SK-N-SH (cell line): ENCODE measurements at regions not wholly inside any gene's neighbourhood (a gene's known extent, or its start where the extent isn't known, plus 50 kb on each side); places are given as distances from the start of the nearest gene placed in this dataset.
A peak's percentile ranks its signal among the peaks of the same experiment; 100 is the strongest.

Experiments used
- CTCF ChIA-PET: fragments of 300-600, 350-600 bp; formaldehyde crosslinking; extraction: SDS; loops from one replicate; lab custom pipeline; 2021; lab: Yijun Ruan, JAX
- POLR2A ChIA-PET: fragments of 350-600 bp; sonication (Branson Sonifier 250); formaldehyde crosslinking; extraction: SDS; loops from one replicate; lab custom pipeline; 2020; ENCODE audit warnings: antibody characterized with exemption, inconsistent platforms; lab: Yijun Ruan, JAX
- DNase-seq: peaks from one replicate; pipeline ENCODE4 v3.0.0; 2012
- H2AFZ ChIP-seq: fragments of 200-600 bp; sonication (generic); 2 replicates; pipeline ENCODE4 v1.8.1; 2016; ENCODE audit warnings: antibody characterized with exemption, mild to moderate bottlenecking, low read depth
- H3F3A ChIP-seq: fragments of 200-600 bp; sonication (generic); replicated peaks from 2 replicates; pipeline ENCODE3; 2016; ENCODE audit warnings: antibody characterized with exemption, mild to moderate bottlenecking; ENCODE audit not compliant: insufficient read depth
- H3K27ac ChIP-seq, 2 experiments: fragments of 200-500 bp in 1 of 2; fragments of 200-600 bp in 1 of 2; sonication (Bioruptor generic) in 1 of 2; sonication (generic), shearing (Covaris generic) in 1 of 2; 2 replicates each; pipeline versions ENCODE4 v1.5.1 to v1.6.1; 2014 to 2016; ENCODE audit warnings: low read depth in 2 of 2, inconsistent platforms in 1 of 2, low read length in 1 of 2, mild to moderate bottlenecking in 1 of 2, mixed read lengths in 1 of 2
- H3K27me3 ChIP-seq: fragments of 200-600 bp; sonication (generic), shearing (Covaris generic); 2 replicates; pipeline ENCODE4 v1.6.1; 2016; ENCODE audit warnings: mixed run types; ENCODE audit not compliant: insufficient read depth
- H3K36me3 ChIP-seq, 2 experiments: fragments of 200-500 bp in 1 of 2; fragments of 200-600 bp in 1 of 2; sonication (Bioruptor generic) in 1 of 2; sonication (generic) in 1 of 2; replicated peaks in 1 of 2; 2 replicates each; pipeline versions ENCODE3 to v1.5.1; 2014 to 2016; ENCODE audit warnings: low read length in 1 of 2, mild to moderate bottlenecking in 1 of 2; ENCODE audit not compliant: insufficient read depth in 2 of 2, control insufficient read depth in 1 of 2
- H3K4me1 ChIP-seq, 2 experiments: fragments of 200-500 bp in 1 of 2; fragments of 200-600 bp in 1 of 2; sonication (Bioruptor generic) in 1 of 2; sonication (generic), shearing (Covaris generic) in 1 of 2; 2 replicates each; pipeline versions ENCODE4 v1.5.1 to v1.6.1; 2014 to 2016; ENCODE audit warnings: low read depth in 1 of 2, low read length in 1 of 2, mixed run types in 1 of 2; ENCODE audit not compliant: insufficient read depth in 2 of 2, control insufficient read depth in 1 of 2
- H3K4me2 ChIP-seq: fragments of 200-600 bp; sonication (generic), shearing (Covaris generic); 2 replicates; pipeline ENCODE4 v1.6.1; 2017; ENCODE audit warnings: mixed run types
- H3K4me3 ChIP-seq, 2 experiments: fragments of 200-500 bp in 1 of 2; fragments of 200-600 bp in 1 of 2; sonication (Bioruptor generic) in 1 of 2; sonication (generic), shearing (Covaris generic) in 1 of 2; 2 replicates each; pipeline versions ENCODE4 v1.5.1 to v1.8.1; 2014 to 2016; ENCODE audit warnings: low read depth in 2 of 2, inconsistent platforms in 1 of 2, low read length in 1 of 2, mild to moderate bottlenecking in 1 of 2, mixed read lengths in 1 of 2, moderate library complexity in 1 of 2
- H3K79me2 ChIP-seq: fragments of 200-600 bp; sonication (generic); 2 replicates; pipeline ENCODE4 v1.8.1; 2017; ENCODE audit warnings: mild to moderate bottlenecking; ENCODE audit not compliant: insufficient read depth
- H3K9ac ChIP-seq: fragments of 200-600 bp; sonication (generic); 2 replicates; pipeline ENCODE4 v1.6.1; 2017; ENCODE audit warnings: mixed run types
- H3K9me2 ChIP-seq: fragments of 200-600 bp; sonication (generic); 2 replicates; pipeline ENCODE4 v1.6.1; 2017; ENCODE audit warnings: mixed run types
- H3K9me3 ChIP-seq: fragments of 200-600 bp; sonication (generic); 2 replicates; pipeline ENCODE4 v1.6.1; 2017; ENCODE audit warnings: mixed run types, mild to moderate bottlenecking, moderate library complexity
- H4K20me1 ChIP-seq: fragments of 200-600 bp; sonication (generic); 2 replicates; pipeline ENCODE4 v1.6.1; 2017; ENCODE audit warnings: mild to moderate bottlenecking, mixed run types; ENCODE audit not compliant: insufficient read depth
- CHD2 ChIP-seq: fragments of 150-350 bp; IDR thresholded peaks from 2 replicates; pipeline ENCODE4 v1.6.1; 2018; ENCODE audit warnings: low read length; ENCODE audit not compliant: partially characterized antibody
- FOXJ3 ChIP-seq: sonication (generic); formaldehyde crosslinking; IDR thresholded peaks from 2 replicates; pipeline ENCODE4 v1.5.1; 2020; ENCODE audit warnings: mild to moderate bottlenecking, missing genetic modification reagents
- GATA2 ChIP-seq: sonication (generic); formaldehyde crosslinking; IDR thresholded peaks from 2 replicates; pipeline ENCODE4 v1.5.0; 2020; ENCODE audit warnings: mild to moderate bottlenecking, missing genetic modification reagents
- NFIC ChIP-seq: IDR thresholded peaks from 2 replicates; pipeline ENCODE4 v1.4.0; 2012; ENCODE audit warnings: borderline replicate concordance
- POLR2AphosphoS5 ChIP-seq: IDR thresholded peaks from 2 replicates; pipeline ENCODE4 v1.6.1; 2012; ENCODE audit warnings: low read depth, low read length
- RCOR1 ChIP-seq: fragments of 150-350 bp; IDR thresholded peaks from 2 replicates; pipeline ENCODE4 v1.6.1; 2017; ENCODE audit warnings: antibody characterized with exemption, low read length
- SMC3 ChIP-seq: IDR thresholded peaks from 2 replicates; pipeline ENCODE4 v1.6.1; 2012; ENCODE audit warnings: low read depth, low read length, improper control_type of control experiment
- TCF12 ChIP-seq: IDR thresholded peaks from 2 replicates; pipeline ENCODE4 v1.4.0; 2012
- TEAD4 ChIP-seq: IDR thresholded peaks from 2 replicates; pipeline ENCODE4 v1.4.0; 2012; ENCODE audit warnings: mild to moderate bottlenecking, borderline replicate concordance; ENCODE audit not compliant: insufficient read depth
- WGBS: methylation state at CpG from one replicate; pipeline ENCODE4 v1.1.6; 2017; ENCODE audit warnings: low lambda C conversion rate; 5-methylcytosine and 5-hydroxymethylcytosine counted together
- TF ChIP-seq, protein P1 (sequence below): IDR thresholded peaks from 2 replicates; pipeline ENCODE4 v1.4.0; 2012; ENCODE audit warnings: low read depth
- TF ChIP-seq, protein P2 (sequence below): IDR thresholded peaks from 2 replicates; pipeline ENCODE4; 2012
- TF ChIP-seq, protein P3 (sequence below): IDR thresholded peaks from 2 replicates; pipeline ENCODE4 v1.4.0; 2012; ENCODE audit warnings: low read depth, borderline replicate concordance
- TF ChIP-seq, protein P4 (sequence below): IDR thresholded peaks from 2 replicates; pipeline ENCODE4 v1.6.1; 2012; ENCODE audit warnings: mild to moderate bottlenecking, low read depth, low read length, moderate library complexity
- TF ChIP-seq, protein P5 (sequence below): fragments of 200-600 bp; sonication (generic); IDR thresholded peaks from 2 replicates; pipeline ENCODE4 v1.6.1; 2017; ENCODE audit warnings: antibody characterized with exemption, mild to moderate bottlenecking, moderate library complexity

DNA sequence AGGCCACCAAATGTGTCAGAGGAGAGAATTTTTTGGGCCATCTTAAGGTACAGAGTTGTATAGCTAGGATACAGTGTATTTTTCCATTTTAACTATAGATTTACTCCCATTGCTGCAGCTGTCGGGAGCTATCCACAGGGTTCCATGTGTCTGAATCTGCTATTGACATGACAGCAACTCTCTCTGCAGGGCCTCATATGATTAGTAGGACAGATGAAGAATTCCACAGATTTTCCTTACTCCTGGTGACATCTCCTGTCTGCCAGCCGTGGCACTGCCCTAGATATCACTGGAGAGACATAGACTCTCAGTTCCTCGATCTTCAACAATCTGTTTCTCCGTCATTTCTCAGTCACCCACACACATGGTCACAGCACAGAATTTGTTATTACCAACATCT is 86.5 kb downstream of the SPCS3 start:
- CTCF ChIA-PET: no interaction called here
- no peaks in the 10 kb centered on the region for H3K79me2 ChIP-seq

DNA sequence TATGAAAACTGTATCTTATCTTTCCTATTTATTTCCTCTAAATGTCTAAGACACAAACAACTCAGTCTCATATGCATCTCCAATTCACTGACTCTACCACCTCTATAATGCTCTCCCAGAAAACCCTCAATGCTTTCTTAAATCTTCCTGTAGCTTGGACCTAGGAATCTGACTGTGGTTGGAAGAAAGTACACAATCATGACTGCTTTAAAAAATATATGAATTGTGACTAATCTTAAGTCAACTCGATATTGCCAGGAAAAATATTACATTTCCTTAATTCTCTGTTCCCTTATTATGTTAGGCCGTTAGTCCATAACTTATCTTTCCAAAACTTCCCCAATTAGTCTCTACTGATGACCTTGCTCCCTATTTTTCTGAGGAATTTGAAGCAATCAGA is 87.0 kb downstream of the SPCS3 start:
- Histone ChIP-seq H3F3A (peaks cover 13% of the 10 kb centered on the region), H4K20me1 (no peaks in the 10 kb centered on the region), H2AFZ (no peak overlapping the region), H3K4me2 (peak overlapping the region; percentile 7; the same call in 1 of the 2 replicates), H3K9me3 (no peaks in the 10 kb centered on the region), H3K4me1 (no peaks in the 10 kb centered on the region), H3K36me3 (peaks cover 0 to 3% of the 10 kb centered on the region in 2 experiments), H3K27ac (peak overlapping the region in 1 of 2 experiments; percentile 37; a peak in 2 of 4 replicates), H3K9me2 (no peaks in the 10 kb centered on the region), H3K27me3 (no peaks in the 10 kb centered on the region), H3K79me2 (no peaks in the 10 kb centered on the region), H3K9ac (no peak overlapping the region), H3K4me3 (no peak overlapping the region)
- POLR2A ChIA-PET: no interaction called here
- 12% methylated on average over 2 of the region's 2 CpGs for WGBS
- CTCF ChIA-PET: no interaction called here
- TF ChIP-seq FOXJ3 (CRISPR knock-in tag) (no peak), TCF12 (no peak), SMC3 (no peak), POLR2AphosphoS5 (no peak), TEAD4 (no peak)
- TF ChIP-seq, protein P1, sequence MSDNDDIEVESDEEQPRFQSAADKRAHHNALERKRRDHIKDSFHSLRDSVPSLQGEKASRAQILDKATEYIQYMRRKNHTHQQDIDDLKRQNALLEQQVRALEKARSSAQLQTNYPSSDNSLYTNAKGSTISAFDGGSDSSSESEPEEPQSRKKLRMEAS: no peak
- TF ChIP-seq, protein P2, sequence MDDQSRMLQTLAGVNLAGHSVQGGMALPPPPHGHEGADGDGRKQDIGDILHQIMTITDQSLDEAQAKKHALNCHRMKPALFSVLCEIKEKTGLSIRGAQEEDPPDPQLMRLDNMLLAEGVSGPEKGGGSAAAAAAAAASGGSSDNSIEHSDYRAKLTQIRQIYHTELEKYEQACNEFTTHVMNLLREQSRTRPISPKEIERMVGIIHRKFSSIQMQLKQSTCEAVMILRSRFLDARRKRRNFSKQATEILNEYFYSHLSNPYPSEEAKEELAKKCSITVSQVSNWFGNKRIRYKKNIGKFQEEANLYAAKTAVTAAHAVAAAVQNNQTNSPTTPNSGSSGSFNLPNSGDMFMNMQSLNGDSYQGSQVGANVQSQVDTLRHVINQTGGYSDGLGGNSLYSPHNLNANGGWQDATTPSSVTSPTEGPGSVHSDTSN: no peak
- TF ChIP-seq, protein P3, sequence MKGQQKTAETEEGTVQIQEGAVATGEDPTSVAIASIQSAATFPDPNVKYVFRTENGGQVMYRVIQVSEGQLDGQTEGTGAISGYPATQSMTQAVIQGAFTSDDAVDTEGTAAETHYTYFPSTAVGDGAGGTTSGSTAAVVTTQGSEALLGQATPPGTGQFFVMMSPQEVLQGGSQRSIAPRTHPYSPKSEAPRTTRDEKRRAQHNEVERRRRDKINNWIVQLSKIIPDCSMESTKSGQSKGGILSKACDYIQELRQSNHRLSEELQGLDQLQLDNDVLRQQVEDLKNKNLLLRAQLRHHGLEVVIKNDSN: no peak
- no peak for DNase-seq

More for the DNA sequence above, 86.5 kb downstream of the SPCS3 start:
- POLR2A ChIA-PET: no interaction called here
- H3K9me2 ChIP-seq: no peaks in the 10 kb centered on the region
- H2AFZ ChIP-seq: no peak overlapping the region
- 19% methylated on average over 4 of the region's 4 CpGs for WGBS
- no peak overlapping the region for H3K4me3 ChIP-seq
- peaks cover 0 to 3% of the 10 kb centered on the region in 2 experiments for H3K36me3 ChIP-seq
- H3F3A ChIP-seq: peaks cover 17% of the 10 kb centered on the region
- H3K9ac ChIP-seq: no peak overlapping the region
- H3K4me1 ChIP-seq: no peaks in the 10 kb centered on the region
- H3K4me2 ChIP-seq: peak overlapping the region; percentile 7; the same call in 1 of the 2 replicates
- no peak for TF ChIP-seq NFIC
- no peak for TF ChIP-seq CHD2
- TF ChIP-seq, protein P4, sequence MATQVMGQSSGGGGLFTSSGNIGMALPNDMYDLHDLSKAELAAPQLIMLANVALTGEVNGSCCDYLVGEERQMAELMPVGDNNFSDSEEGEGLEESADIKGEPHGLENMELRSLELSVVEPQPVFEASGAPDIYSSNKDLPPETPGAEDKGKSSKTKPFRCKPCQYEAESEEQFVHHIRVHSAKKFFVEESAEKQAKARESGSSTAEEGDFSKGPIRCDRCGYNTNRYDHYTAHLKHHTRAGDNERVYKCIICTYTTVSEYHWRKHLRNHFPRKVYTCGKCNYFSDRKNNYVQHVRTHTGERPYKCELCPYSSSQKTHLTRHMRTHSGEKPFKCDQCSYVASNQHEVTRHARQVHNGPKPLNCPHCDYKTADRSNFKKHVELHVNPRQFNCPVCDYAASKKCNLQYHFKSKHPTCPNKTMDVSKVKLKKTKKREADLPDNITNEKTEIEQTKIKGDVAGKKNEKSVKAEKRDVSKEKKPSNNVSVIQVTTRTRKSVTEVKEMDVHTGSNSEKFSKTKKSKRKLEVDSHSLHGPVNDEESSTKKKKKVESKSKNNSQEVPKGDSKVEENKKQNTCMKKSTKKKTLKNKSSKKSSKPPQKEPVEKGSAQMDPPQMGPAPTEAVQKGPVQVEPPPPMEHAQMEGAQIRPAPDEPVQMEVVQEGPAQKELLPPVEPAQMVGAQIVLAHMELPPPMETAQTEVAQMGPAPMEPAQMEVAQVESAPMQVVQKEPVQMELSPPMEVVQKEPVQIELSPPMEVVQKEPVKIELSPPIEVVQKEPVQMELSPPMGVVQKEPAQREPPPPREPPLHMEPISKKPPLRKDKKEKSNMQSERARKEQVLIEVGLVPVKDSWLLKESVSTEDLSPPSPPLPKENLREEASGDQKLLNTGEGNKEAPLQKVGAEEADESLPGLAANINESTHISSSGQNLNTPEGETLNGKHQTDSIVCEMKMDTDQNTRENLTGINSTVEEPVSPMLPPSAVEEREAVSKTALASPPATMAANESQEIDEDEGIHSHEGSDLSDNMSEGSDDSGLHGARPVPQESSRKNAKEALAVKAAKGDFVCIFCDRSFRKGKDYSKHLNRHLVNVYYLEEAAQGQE: no peak
- no peak for TF ChIP-seq GATA2 (CRISPR knock-in tag)
- TF ChIP-seq TEAD4: no peak
- no peak for TF ChIP-seq RCOR1
- TF ChIP-seq, protein P5, sequence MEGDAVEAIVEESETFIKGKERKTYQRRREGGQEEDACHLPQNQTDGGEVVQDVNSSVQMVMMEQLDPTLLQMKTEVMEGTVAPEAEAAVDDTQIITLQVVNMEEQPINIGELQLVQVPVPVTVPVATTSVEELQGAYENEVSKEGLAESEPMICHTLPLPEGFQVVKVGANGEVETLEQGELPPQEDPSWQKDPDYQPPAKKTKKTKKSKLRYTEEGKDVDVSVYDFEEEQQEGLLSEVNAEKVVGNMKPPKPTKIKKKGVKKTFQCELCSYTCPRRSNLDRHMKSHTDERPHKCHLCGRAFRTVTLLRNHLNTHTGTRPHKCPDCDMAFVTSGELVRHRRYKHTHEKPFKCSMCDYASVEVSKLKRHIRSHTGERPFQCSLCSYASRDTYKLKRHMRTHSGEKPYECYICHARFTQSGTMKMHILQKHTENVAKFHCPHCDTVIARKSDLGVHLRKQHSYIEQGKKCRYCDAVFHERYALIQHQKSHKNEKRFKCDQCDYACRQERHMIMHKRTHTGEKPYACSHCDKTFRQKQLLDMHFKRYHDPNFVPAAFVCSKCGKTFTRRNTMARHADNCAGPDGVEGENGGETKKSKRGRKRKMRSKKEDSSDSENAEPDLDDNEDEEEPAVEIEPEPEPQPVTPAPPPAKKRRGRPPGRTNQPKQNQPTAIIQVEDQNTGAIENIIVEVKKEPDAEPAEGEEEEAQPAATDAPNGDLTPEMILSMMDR: no peak
- TF ChIP-seq, protein P3: no peak
- H3K9me3 ChIP-seq: no peaks in the 10 kb centered on the region
- H3K27ac ChIP-seq: peak overlapping the region in 1 of 2 experiments; percentile 37; a peak in 1 of 4 replicates
- H4K20me1 ChIP-seq: no peaks in the 10 kb centered on the region
- no peaks in the 10 kb centered on the region for H3K27me3 ChIP-seq
- no peak for DNase-seq
